Erythroblast (primary cell): ENCODE measurements at regions not wholly inside any gene's neighbourhood (a gene's known extent, or its start where the extent isn't known, plus 50 kb on each side); places are given as distances from the start of the nearest gene placed in this dataset.

Experiments used
- GATA1 ChIP-seq: IDR thresholded peaks from 2 replicates; pipeline ENCODE4 v1.6.1; 2011; ENCODE audit warnings: low read depth, mild to moderate bottlenecking, control low read depth, low read length, moderate library complexity
- POLR2A ChIP-seq: IDR thresholded peaks from 2 replicates; pipeline ENCODE4 v1.6.1; 2011; ENCODE audit warnings: mild to moderate bottlenecking, low read length

- TF ChIP-seq POLR2A (no peak), GATA1 (no peak)
Measured at GRCh38 chr16:7113395-7113794, 219.2 kb upstream of the RBFOX1 start.
